SW 1271 (cell line): ENCODE measurements at regions not wholly inside any gene's neighbourhood (a gene's known extent, or its start where the extent isn't known, plus 50 kb on each side); places are given as distances from the start of the nearest gene placed in this dataset.

ENCODE experiments used
- DNase-seq, 2 experiments: peaks; one replicate each; lab custom pipeline; 2025; lab: John Stamatoyannopoulos, UW

GRCh38 chr1:209341673-209342420, 241.7 kb upstream of the CAMK1G start:
- no peak for DNase-seq

GRCh38 chr1:209342441-209343175, 240.9 kb upstream of the CAMK1G start:
- no peak for DNase-seq

- no peak for DNase-seq
Measured at GRCh38 chr1:209343511-209343910, 240.0 kb upstream of the CAMK1G start.

- no peak for DNase-seq
Measured at GRCh38 chr1:209344156-209344555, 239.4 kb upstream of the CAMK1G start.

GRCh38 chr1:209349363-209350308, 233.9 kb upstream of the CAMK1G start:
- no peak for DNase-seq

GRCh38 chr1:209353053-209353452, 230.5 kb upstream of the CAMK1G start:
- DNase-seq = no peak

- DNase-seq = peak in 1 of 2 experiments; percentile 70
Measured at GRCh38 chr1:209354111-209354839, 229.2 kb upstream of the CAMK1G start.

- no peak for DNase-seq
Measured at GRCh38 chr1:209354840-209355165, 228.7 kb upstream of the CAMK1G start.

GRCh38 chr1:209355415-209355814, 228.1 kb upstream of the CAMK1G start:
- DNase-seq = no peak

GRCh38 chr1:209356976-209357377, 226.5 kb upstream of the CAMK1G start:
- no peak for DNase-seq

GRCh38 chr1:209363112-209363511, 220.4 kb upstream of the CAMK1G start:
- no peak for DNase-seq

- no peak for DNase-seq
Measured at GRCh38 chr1:209364716-209365115, 218.8 kb upstream of the CAMK1G start.

GRCh38 chr1:209367061-209367772, 216.3 kb upstream of the CAMK1G start:
- no peak for DNase-seq

GRCh38 chr1:209368864-209369598, 214.5 kb upstream of the CAMK1G start:
- DNase-seq = no peak

GRCh38 chr1:209370241-209370995, 213.1 kb upstream of the CAMK1G start:
- DNase-seq = no peak

GRCh38 chr1:209375097-209375496, 208.4 kb upstream of the CAMK1G start:
- no peak for DNase-seq

GRCh38 chr1:209375671-209376365, 207.7 kb upstream of the CAMK1G start:
- no peak for DNase-seq

GRCh38 chr1:209376774-209377173, 206.7 kb upstream of the CAMK1G start:
- DNase-seq = no peak

GRCh38 chr1:209377995-209378394, 205.5 kb upstream of the CAMK1G start:
- DNase-seq = no peak
